Nephron progenitor cell (in vitro differentiated cells): ENCODE measurements at regions not wholly inside any gene's neighbourhood (a gene's known extent, or its start where the extent isn't known, plus 50 kb on each side); places are given as distances from the start of the nearest gene placed in this dataset.

Experiments used
- DNase-seq: peaks from one replicate; pipeline ENCODE4 v3.0.0; 2021
- H3K27ac Mint-ChIP-seq: 2 replicates; pipeline ENCODE4 v1.8.0; 2021; ENCODE audit warnings: mild to moderate bottlenecking, moderate library complexity, mixed read lengths
- H3K27me3 Mint-ChIP-seq: 2 replicates; pipeline ENCODE4 v1.8.0; 2021; ENCODE audit warnings: mild to moderate bottlenecking, low read depth, mixed read lengths; ENCODE audit not compliant: poor library complexity
- H3K36me3 Mint-ChIP-seq: 2 replicates; pipeline ENCODE4 v1.8.0; 2021; ENCODE audit warnings: low read depth, mixed read lengths
- H3K4me1 Mint-ChIP-seq: 2 replicates; pipeline ENCODE4 v1.8.0; 2021; ENCODE audit warnings: mixed read lengths
- H3K4me3 Mint-ChIP-seq: 2 replicates; pipeline ENCODE4 v1.8.0; 2021; ENCODE audit warnings: mild to moderate bottlenecking, moderate library complexity, mixed read lengths
- H3K9me3 Mint-ChIP-seq: 2 replicates; pipeline ENCODE4 v1.8.0; 2021; ENCODE audit warnings: mild to moderate bottlenecking, moderate library complexity, mixed read lengths
- TF ChIP-seq, protein P1 (sequence below): fragments of 200-600 bp; sonication (generic); IDR thresholded peaks from 2 replicates; pipeline ENCODE4 v1.5.0; 2021; ENCODE audit warnings: antibody characterized with exemption

DNA sequence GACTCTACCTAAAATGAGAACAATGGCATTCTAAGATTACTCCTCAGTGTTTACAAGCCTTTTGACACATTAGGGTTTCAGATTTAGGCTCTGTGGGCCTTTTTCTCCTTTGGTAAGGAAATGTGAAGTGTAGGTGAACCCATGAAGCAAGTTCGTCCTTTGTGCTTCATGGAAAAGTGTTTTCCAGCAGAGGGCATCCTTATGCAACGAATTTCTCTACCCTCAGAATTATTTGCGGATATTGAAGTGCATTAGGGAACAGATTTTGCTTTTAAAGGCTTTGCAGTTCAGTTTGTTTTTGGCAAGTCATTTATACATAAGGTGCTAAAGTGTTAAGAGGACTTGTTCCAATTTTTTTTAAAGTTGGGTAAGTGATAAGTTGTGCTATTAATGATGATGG is 55.7 kb upstream of the FERMT1 start:
- Mint-ChIP-seq H3K4me1 (peaks cover 16% of the 10 kb centered on the region), H3K4me3 (no peak overlapping the region), H3K36me3 (no peaks in the 10 kb centered on the region), H3K9me3 (peaks cover 8% of the 10 kb centered on the region), H3K27me3 (peaks cover 2% of the 10 kb centered on the region), H3K27ac (no peak overlapping the region)
- DNase-seq = no peak
- TF ChIP-seq, protein P1, sequence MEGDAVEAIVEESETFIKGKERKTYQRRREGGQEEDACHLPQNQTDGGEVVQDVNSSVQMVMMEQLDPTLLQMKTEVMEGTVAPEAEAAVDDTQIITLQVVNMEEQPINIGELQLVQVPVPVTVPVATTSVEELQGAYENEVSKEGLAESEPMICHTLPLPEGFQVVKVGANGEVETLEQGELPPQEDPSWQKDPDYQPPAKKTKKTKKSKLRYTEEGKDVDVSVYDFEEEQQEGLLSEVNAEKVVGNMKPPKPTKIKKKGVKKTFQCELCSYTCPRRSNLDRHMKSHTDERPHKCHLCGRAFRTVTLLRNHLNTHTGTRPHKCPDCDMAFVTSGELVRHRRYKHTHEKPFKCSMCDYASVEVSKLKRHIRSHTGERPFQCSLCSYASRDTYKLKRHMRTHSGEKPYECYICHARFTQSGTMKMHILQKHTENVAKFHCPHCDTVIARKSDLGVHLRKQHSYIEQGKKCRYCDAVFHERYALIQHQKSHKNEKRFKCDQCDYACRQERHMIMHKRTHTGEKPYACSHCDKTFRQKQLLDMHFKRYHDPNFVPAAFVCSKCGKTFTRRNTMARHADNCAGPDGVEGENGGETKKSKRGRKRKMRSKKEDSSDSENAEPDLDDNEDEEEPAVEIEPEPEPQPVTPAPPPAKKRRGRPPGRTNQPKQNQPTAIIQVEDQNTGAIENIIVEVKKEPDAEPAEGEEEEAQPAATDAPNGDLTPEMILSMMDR = peak; percentile 46

DNA sequence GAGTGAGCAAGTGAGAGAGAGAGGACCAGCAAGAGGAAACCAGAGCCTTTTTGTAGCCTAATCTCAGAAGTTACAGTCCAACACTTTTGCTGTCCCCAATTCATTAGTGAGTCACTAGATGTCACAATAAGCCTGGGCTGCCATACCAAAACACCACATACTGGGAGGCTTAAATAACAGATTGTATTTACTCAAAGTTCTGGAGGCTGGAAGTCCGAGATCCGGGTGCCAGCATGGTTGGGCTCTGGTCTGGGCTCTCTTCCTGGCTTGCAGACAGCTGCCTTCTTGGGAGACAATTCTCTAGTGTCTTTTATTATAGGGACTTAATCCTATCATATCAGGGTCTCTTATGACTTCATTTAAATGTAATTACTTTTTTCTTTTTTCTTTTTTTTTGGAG is 50.7 kb upstream of the FERMT1 start:
- no peak overlapping the region for H3K4me3 Mint-ChIP-seq
- peaks cover 13% of the 10 kb centered on the region for H3K9me3 Mint-ChIP-seq
- H3K36me3 Mint-ChIP-seq = no peaks in the 10 kb centered on the region
- TF ChIP-seq, protein P1 = no peak
- no peak overlapping the region for H3K27ac Mint-ChIP-seq
- no peak for DNase-seq
- peaks cover 5% of the 10 kb centered on the region for H3K4me1 Mint-ChIP-seq
- peaks cover 2% of the 10 kb centered on the region for H3K27me3 Mint-ChIP-seq
